Fibroblast of peridontal ligament (primary cell): ENCODE measurements at regions not wholly inside any gene's neighbourhood (a gene's known extent, or its start where the extent isn't known, plus 50 kb on each side); places are given as distances from the start of the nearest gene placed in this dataset.

Experiments
- DNase-seq: peaks from one replicate; pipeline ENCODE4 v3.0.0-alpha.2; 2010; ENCODE audit errors: extremely low read depth

- no peak for DNase-seq
Measured at GRCh38 chr10:43001427-43001795, 75.5 kb upstream of the RET start.

DNA sequence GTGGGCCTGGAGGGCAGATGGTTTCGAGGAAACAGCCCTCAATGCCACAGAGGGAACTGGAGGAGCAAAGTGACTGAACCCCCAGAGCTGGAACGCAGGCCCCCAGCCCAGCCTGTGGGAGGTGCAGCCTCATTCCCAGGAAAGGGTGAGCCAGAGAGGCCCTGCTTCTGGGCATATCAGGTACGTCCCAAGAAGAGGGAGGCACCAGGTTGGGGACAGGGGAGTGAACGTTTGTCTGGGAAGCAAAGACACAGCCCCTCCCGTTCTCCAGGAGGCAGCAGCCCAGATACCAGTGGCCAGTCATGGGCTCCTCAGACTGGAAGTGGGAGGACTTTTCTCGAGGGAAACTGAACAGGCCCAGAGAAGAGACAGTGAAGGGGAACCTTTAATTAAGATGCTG is 74.3 kb upstream of the RET start:
- DNase-seq: no peak

GRCh38 chr10:43006490-43006889 is 70.4 kb upstream of the RET start:
- DNase-seq: no peak

- DNase-seq: no peak
Measured at GRCh38 chr10:43012578-43012977, 64.3 kb upstream of the RET start.

GRCh38 chr10:43013065-43013464 is 63.8 kb upstream of the RET start:
- no peak for DNase-seq

DNA sequence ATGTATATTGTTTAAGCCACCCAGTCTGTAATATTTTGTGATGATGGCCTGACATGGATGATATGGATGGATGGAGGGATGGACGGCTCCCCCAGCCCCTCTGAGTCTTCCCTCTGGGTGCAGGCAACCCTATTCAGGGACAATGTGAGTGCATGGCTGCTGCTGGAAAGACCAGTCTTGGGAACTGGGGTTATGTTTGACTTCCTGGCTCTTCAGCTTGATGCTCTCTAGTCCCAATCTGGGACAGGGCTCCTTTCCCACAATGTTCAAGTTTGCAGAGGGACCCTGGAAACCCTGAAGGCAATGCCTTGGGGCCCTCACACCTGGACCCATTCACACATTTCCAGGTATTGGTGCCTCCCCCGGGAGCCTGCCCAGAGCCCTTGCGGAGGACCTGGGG is 52.3 kb upstream of the RET start:
- DNase-seq: no peak

GRCh38 chr10:43024942-43025700 is 51.7 kb upstream of the RET start:
- no peak for DNase-seq

DNA sequence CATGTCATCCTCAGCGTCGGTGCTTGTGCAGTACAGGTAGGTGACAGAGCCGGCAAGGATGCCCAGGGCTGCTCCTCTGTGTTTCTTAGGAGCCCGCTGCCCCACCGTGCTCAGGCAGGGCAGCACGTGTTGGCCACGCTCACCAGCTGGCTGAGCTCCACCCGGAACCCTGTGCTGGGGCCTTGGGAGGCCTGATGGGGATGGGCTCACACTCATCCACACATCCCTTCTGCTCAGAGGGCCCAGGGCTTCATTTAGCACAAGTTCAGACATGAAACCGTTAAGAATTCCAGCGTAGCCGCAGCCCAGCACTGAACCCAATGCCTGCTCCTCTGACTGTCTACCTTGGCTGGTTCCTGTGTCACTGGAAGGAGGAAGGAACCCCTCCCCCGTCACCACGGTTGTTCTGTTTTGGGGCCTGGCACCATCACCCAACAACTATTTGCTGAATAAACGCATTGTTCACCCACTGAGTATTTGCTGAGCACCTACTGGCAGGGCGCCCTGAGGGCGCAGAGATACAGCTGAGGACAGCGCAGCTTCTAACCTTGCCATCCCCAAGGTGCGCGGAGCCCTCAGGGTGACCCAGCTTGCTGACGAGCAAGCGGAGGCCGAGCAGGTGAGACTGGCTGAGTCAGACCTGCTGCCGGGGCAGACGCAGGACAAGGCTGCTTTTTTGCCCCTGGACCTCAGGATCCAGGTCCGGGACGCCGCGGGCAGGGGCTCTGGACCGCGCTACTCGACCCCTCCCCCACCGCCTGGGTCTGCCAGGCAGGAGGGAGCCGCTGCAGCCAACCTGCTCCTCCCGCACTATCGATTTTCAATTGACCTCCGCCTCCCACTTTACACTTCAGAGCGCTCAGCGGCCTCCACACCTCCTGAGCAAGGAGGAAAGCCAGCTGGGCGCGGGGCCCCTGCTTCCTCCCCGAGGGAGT is 50.6 kb upstream of the RET start:
- no peak for DNase-seq
